WTC11 (cell line): ENCODE measurements at regions not wholly inside any gene's neighbourhood (a gene's known extent, or its start where the extent isn't known, plus 50 kb on each side); places are given as distances from the start of the nearest gene placed in this dataset.
"Not testable (repeated sequence)": the region's sequence is repeated elsewhere in the genome, so short reads cannot be mapped to it uniquely, and the experiment has no call there.

Experiments
- CREB1 ChIP-seq: sonication (generic); formaldehyde crosslinking; IDR thresholded peaks from 2 replicates; pipeline ENCODE4 v1.8.0; 2023; ENCODE audit warnings: mild to moderate bottlenecking, missing genetic modification reagents
- CTCF ChIP-seq: fragments of 200-600 bp; IDR thresholded peaks from 2 replicates; pipeline ENCODE4 v1.8.0; 2022; ENCODE audit warnings: antibody characterized with exemption
- ELF4 ChIP-seq: sonication (generic); formaldehyde crosslinking; IDR thresholded peaks from 2 replicates; pipeline ENCODE4 v1.8.1; 2022; ENCODE audit warnings: low read depth, mild to moderate bottlenecking, moderate library complexity, missing genetic modification reagents
- GABPB1 ChIP-seq: sonication (generic); formaldehyde crosslinking; IDR thresholded peaks from 2 replicates; pipeline ENCODE4 v1.8.1; 2023; ENCODE audit warnings: mild to moderate bottlenecking, missing genetic modification reagents
- MYBL2 ChIP-seq: sonication (generic); formaldehyde crosslinking; IDR thresholded peaks from 2 replicates; pipeline ENCODE4 v1.8.1; 2023; ENCODE audit warnings: mild to moderate bottlenecking, moderate library complexity, missing genetic modification reagents
- NFE2L1 ChIP-seq: sonication (generic); formaldehyde crosslinking; IDR thresholded peaks from 2 replicates; pipeline ENCODE4 v1.8.1; 2023; ENCODE audit warnings: missing genetic modification reagents
- NR2C2 ChIP-seq: sonication (generic); formaldehyde crosslinking; IDR thresholded peaks from 2 replicates; pipeline ENCODE4 v1.8.0; 2022; ENCODE audit warnings: mild to moderate bottlenecking, missing genetic modification reagents
- ZBTB43 ChIP-seq: sonication (generic); formaldehyde crosslinking; IDR thresholded peaks from 2 replicates; pipeline ENCODE4 v1.8.1; 2023; ENCODE audit warnings: mild to moderate bottlenecking, missing genetic modification reagents
- TF ChIP-seq, protein P1 (sequence below): sonication (generic); formaldehyde crosslinking; IDR thresholded peaks from 2 replicates; pipeline ENCODE4 v1.8.1; 2023; ENCODE audit warnings: mild to moderate bottlenecking, moderate library complexity, missing genetic modification reagents

DNA sequence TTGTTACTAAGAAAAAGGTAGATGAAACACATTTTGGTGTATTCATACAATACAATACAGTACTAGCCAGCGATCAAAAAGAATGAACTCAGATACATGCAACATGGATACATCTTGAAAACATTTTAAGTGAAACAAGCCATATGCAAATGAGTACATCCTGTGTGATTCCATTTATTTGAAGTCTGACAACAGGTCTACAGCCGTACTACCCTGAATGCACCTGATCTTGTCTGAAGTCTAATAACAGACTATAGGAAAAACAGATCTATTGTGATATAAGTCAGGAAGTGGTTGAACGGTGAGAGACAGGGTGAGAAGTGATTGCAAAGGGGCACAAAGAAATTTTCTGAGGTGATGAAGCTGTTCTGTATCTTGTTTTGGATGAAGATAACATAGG lies 146.9 kb downstream of the NBPF8 start:
- not testable (repeated sequence) for TF ChIP-seq ZBTB43 (CRISPR knock-in tag); NFE2L1 (CRISPR knock-in tag); GABPB1 (CRISPR knock-in tag); CTCF; ELF4 (CRISPR knock-in tag); MYBL2; CREB1 (CRISPR knock-in tag); NR2C2 (CRISPR knock-in tag)
- TF ChIP-seq, protein P1, sequence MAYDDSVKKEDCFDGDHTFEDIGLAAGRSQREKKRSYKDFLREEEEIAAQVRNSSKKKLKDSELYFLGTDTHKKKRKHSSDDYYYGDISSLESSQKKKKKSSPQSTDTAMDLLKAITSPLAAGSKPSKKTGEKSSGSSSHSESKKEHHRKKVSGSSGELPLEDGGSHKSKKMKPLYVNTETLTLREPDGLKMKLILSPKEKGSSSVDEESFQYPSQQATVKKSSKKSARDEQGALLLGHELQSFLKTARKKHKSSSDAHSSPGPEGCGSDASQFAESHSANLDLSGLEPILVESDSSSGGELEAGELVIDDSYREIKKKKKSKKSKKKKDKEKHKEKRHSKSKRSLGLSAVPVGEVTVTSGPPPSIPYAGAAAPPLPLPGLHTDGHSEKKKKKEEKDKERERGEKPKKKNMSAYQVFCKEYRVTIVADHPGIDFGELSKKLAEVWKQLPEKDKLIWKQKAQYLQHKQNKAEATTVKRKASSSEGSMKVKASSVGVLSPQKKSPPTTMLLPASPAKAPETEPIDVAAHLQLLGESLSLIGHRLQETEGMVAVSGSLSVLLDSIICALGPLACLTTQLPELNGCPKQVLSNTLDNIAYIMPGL (CRISPR knock-in tag), result not testable (repeated sequence)
